Large intestine (tissue), 3 donors: ENCODE measurements at regions not wholly inside any gene's neighbourhood (a gene's known extent, or its start where the extent isn't known, plus 50 kb on each side); places are given as distances from the start of the nearest gene placed in this dataset.

ENCODE experiments used
- DNase-seq, 2 donors: peaks; one replicate each; pipeline versions ENCODE4 v3.0.0 to v3.0.0-alpha.2; 2013
- H3K27ac ChIP-seq: one replicate; pipeline ENCODE4 v1.5.1; 2013; ENCODE audit warnings: low read length
- H3K27me3 ChIP-seq: 2 replicates; pipeline ENCODE4 v1.6.1; 2013; ENCODE audit warnings: low read length; ENCODE audit not compliant: control insufficient read depth, insufficient read depth
- H3K36me3 ChIP-seq: 2 replicates; pipeline ENCODE4 v1.6.1; 2013; ENCODE audit warnings: low read length; ENCODE audit not compliant: control insufficient read depth, insufficient read depth
- H3K4me1 ChIP-seq: one replicate; pipeline ENCODE4 v1.6.1; 2013; ENCODE audit warnings: low read length; ENCODE audit not compliant: control insufficient read depth, insufficient read depth
- H3K4me3 ChIP-seq: one replicate; pipeline ENCODE4 v1.5.1; 2013; ENCODE audit warnings: low read length
- H3K9me3 ChIP-seq: one replicate; pipeline ENCODE4 v1.6.1; 2013; ENCODE audit warnings: mild to moderate bottlenecking, low read depth, low read length, moderate library complexity; ENCODE audit not compliant: control insufficient read depth
- WGBS: methylation state at CpG from one replicate; pipeline ENCODE4 v1.1.5; 2013; ENCODE audit warnings: low lambda C conversion rate; ENCODE audit not compliant: insufficient coverage; 5-methylcytosine and 5-hydroxymethylcytosine counted together

- no peak for DNase-seq
- no peaks in the 10 kb centered on the region for H3K36me3 ChIP-seq
- no peaks in the 10 kb centered on the region for H3K4me1 ChIP-seq
- no peak overlapping the region for H3K4me3 ChIP-seq
- peaks cover 4% of the 10 kb centered on the region for H3K9me3 ChIP-seq
- H3K27ac ChIP-seq = no peak overlapping the region
- no peaks in the 10 kb centered on the region for H3K27me3 ChIP-seq
Measured at GRCh38 chr14:71463807-71464206, 468.4 kb upstream of the RGS6 start.

- WGBS = no CpG with 5 or more reads among the region's 4 CpGs
- H3K36me3 ChIP-seq = no peaks in the 10 kb centered on the region
- H3K27me3 ChIP-seq = no peaks in the 10 kb centered on the region
- DNase-seq = no peak
- H3K9me3 ChIP-seq = peaks cover 4% of the 10 kb centered on the region
- H3K4me3 ChIP-seq = no peak overlapping the region
- no peaks in the 10 kb centered on the region for H3K4me1 ChIP-seq
- H3K27ac ChIP-seq = no peak overlapping the region
Measured at GRCh38 chr14:71464840-71465239, 467.4 kb upstream of the RGS6 start.

GRCh38 chr14:71465316-71465715 is 466.9 kb upstream of the RGS6 start:
- DNase-seq = no peak
- Histone ChIP-seq H3K36me3 (no peaks in the 10 kb centered on the region), H3K27ac (no peak overlapping the region), H3K27me3 (no peaks in the 10 kb centered on the region), H3K4me1 (no peaks in the 10 kb centered on the region), H3K9me3 (peaks cover 4% of the 10 kb centered on the region), H3K4me3 (no peak overlapping the region)
- WGBS = no CpG with 5 or more reads among the region's 2 CpGs

DNA sequence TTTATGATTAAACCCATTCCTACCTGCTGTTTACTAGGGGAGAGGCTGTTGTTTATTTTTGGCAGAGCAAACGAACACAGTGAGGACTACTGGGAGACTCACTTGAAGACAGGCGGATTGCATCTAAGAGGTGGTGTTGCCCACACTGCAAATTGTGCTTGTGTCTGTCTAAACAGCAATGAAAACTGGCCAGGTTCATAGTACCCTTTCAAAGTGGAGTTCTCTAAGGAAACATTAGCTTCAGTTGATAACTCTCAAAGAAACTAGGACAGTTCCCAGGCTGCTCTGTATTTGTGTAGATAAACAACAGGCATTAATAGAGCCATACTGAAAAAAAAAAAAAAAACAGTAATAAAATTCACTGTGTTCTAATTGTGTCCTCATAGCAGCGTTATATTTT is 466.0 kb upstream of the RGS6 start:
- H3K4me1 ChIP-seq = no peaks in the 10 kb centered on the region
- no peak overlapping the region for H3K4me3 ChIP-seq
- H3K27ac ChIP-seq = no peak overlapping the region
- WGBS = no CpG with 5 or more reads among the region's 3 CpGs
- DNase-seq = no peak
- no peaks in the 10 kb centered on the region for H3K27me3 ChIP-seq
- H3K9me3 ChIP-seq = peaks cover 4% of the 10 kb centered on the region
- H3K36me3 ChIP-seq = no peaks in the 10 kb centered on the region

DNA sequence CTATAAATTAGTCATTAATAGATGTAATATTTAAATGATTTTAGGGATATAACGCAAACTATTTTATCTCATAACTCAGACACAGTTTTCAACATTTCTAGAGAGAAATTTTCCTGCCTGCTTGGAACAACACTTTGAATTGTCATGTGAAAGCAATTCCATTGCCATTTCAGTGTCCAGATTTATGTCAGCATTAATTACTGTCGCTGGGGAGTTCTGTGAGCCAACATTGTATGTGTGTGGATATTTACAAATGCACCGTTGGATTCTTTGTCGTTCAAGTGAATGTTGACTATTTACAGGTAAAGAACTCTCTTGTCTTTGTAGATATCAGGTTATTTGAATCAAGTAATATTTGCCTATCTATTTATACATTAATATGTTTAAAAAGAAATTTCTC is 465.3 kb upstream of the RGS6 start:
- WGBS = no CpG with 5 or more reads among the region's 4 CpGs
- Histone ChIP-seq H3K9me3 (peaks cover 4% of the 10 kb centered on the region), H3K27me3 (no peaks in the 10 kb centered on the region), H3K27ac (no peak overlapping the region), H3K4me1 (no peaks in the 10 kb centered on the region), H3K36me3 (no peaks in the 10 kb centered on the region), H3K4me3 (no peak overlapping the region)
- no peak for DNase-seq

DNA sequence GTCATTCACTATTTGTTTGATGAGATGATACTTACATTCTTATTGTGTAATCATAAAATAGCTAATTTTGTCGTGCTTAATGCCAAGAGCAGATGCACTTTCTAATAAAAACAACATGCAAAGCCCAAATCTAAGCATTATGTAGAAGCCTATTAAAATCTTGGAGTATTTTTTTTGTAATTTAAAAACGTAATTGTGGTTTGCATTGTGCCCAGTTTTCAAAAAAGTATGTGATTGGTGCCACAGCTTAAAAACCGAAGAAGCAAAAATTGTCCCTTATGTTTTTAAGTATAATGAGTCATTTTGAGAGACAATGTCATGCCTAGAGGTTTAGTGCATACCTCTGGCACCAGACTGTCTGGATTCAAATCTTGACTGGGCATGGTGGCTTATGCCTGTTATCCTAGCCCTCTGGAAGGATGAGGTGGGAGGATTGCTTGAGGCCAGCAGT is 464.8 kb upstream of the RGS6 start:
- no peak for DNase-seq
- no peaks in the 10 kb centered on the region for H3K36me3 ChIP-seq
- WGBS = 89% methylated on average over 2 of the region's 3 CpGs
- H3K27ac ChIP-seq = no peak overlapping the region
- no peak overlapping the region for H3K4me3 ChIP-seq
- no peaks in the 10 kb centered on the region for H3K4me1 ChIP-seq
- H3K9me3 ChIP-seq = peaks cover 4% of the 10 kb centered on the region
- H3K27me3 ChIP-seq = no peaks in the 10 kb centered on the region

GRCh38 chr14:71468701-71469100 is 463.5 kb upstream of the RGS6 start:
- H3K27me3 ChIP-seq = no peaks in the 10 kb centered on the region
- no CpG with 5 or more reads among the region's 1 CpG for WGBS
- H3K36me3 ChIP-seq = no peaks in the 10 kb centered on the region
- no peak for DNase-seq
- no peaks in the 10 kb centered on the region for H3K4me1 ChIP-seq
- H3K4me3 ChIP-seq = no peak overlapping the region
- H3K9me3 ChIP-seq = peaks cover 4% of the 10 kb centered on the region
- H3K27ac ChIP-seq = no peak overlapping the region

- no peaks in the 10 kb centered on the region for H3K9me3 ChIP-seq
- no peaks in the 10 kb centered on the region for H3K36me3 ChIP-seq
- no peak for DNase-seq
- H3K27me3 ChIP-seq = no peaks in the 10 kb centered on the region
- no peak overlapping the region for H3K4me3 ChIP-seq
- H3K27ac ChIP-seq = no peak overlapping the region
- H3K4me1 ChIP-seq = no peaks in the 10 kb centered on the region
- WGBS = no CpG with 5 or more reads among the region's 6 CpGs
Measured at GRCh38 chr14:71469643-71470335, 462.4 kb upstream of the RGS6 start.

DNA sequence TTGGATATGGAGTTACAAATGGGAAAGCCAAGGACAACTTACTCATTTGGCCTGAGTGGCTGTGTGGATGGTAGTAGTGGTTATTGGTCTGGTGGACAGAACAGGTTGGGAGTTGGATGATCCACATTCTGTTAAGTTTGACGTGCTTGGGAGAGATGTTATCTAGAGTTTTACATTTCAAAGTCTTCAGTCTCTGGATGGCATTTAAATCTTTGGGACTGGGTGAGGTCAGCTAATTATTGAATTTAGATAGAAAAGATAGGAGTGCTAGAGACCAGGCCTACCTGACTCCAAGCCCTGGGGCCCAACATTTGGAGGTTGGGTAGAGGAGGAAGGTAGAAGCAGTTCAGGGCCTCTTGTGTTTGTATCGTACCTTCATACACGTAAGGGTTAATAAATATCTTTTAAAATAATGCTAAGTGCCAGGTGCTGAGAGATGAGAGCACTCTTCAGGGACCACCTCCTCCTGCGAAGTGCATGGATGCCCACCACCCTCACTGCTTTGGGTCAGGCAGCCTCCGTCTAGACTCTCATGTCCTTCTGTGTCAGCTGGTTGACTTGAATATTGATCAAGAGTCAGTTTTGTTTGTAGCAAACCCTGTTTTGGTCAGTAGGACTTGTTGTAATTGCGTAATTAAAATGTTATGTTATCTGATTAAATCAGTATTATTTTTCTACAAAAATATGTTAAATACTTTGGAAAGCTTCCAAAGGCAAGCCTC is 460.4 kb upstream of the RGS6 start:
- H3K27me3 ChIP-seq = no peaks in the 10 kb centered on the region
- no peaks in the 10 kb centered on the region for H3K36me3 ChIP-seq
- 90% methylated on average over 2 of the region's 6 CpGs for WGBS
- no peaks in the 10 kb centered on the region for H3K4me1 ChIP-seq
- H3K4me3 ChIP-seq = no peak overlapping the region
- H3K27ac ChIP-seq = no peak overlapping the region
- no peaks in the 10 kb centered on the region for H3K9me3 ChIP-seq
- no peak for DNase-seq

- Histone ChIP-seq H3K4me3 (no peak overlapping the region), H3K9me3 (no peaks in the 10 kb centered on the region), H3K4me1 (no peaks in the 10 kb centered on the region), H3K27me3 (no peaks in the 10 kb centered on the region), H3K36me3 (no peaks in the 10 kb centered on the region), H3K27ac (no peak overlapping the region)
- 83% methylated on average over 1 of the region's 4 CpGs for WGBS
- no peak for DNase-seq
Measured at GRCh38 chr14:71472356-71473340, 459.6 kb upstream of the RGS6 start.
